H9 (cell line): ENCODE measurements at regions not wholly inside any gene's neighbourhood (a gene's known extent, or its start where the extent isn't known, plus 50 kb on each side); places are given as distances from the start of the nearest gene placed in this dataset.

ENCODE experiments used
- DNase-seq: peaks from one replicate; pipeline ENCODE4 v3.0.0-alpha.2; 2017
- H2AFZ ChIP-seq: one replicate; pipeline ENCODE4 v1.6.1; 2013; ENCODE audit warnings: mild to moderate bottlenecking, low read length, control low read depth, moderate library complexity
- H2AK5ac ChIP-seq: 2 replicates; pipeline ENCODE4 v1.6.1; 2013; ENCODE audit warnings: low read length, control low read depth, mixed read lengths; ENCODE audit not compliant: insufficient read length
- H2BK120ac ChIP-seq: one replicate; pipeline ENCODE4 v1.6.1; 2013; ENCODE audit warnings: low read depth, mild to moderate bottlenecking, low read length, control low read depth, inconsistent platforms; ENCODE audit not compliant: poor library complexity, severe bottlenecking
- H2BK12ac ChIP-seq: 2 replicates; pipeline ENCODE4 v1.6.1; 2013; ENCODE audit warnings: low read length, control low read depth, mixed read lengths, low read depth; ENCODE audit not compliant: insufficient read length
- H2BK15ac ChIP-seq: 2 replicates; pipeline ENCODE4 v1.6.1; 2013; ENCODE audit warnings: low read depth, low read length, control low read depth
- H2BK20ac ChIP-seq: one replicate; pipeline ENCODE4 v1.6.1; 2013; ENCODE audit warnings: low read depth, mild to moderate bottlenecking, low read length, control low read depth, inconsistent platforms; ENCODE audit not compliant: poor library complexity, severe bottlenecking
- H2BK5ac ChIP-seq: 2 replicates; pipeline ENCODE4 v1.6.1; 2013; ENCODE audit warnings: low read length, control low read depth, mixed read lengths; ENCODE audit not compliant: insufficient read length
- H3K14ac ChIP-seq: 2 replicates; pipeline ENCODE4 v1.6.1; 2013; ENCODE audit warnings: low read length, control low read depth; ENCODE audit not compliant: insufficient read depth
- H3K18ac ChIP-seq: 2 replicates; pipeline ENCODE4 v1.6.1; 2013; ENCODE audit warnings: low read depth, mild to moderate bottlenecking, mixed read lengths, low read length, control low read depth; ENCODE audit not compliant: insufficient read length
- H3K23ac ChIP-seq: 2 replicates; pipeline ENCODE4 v1.6.1; 2013; ENCODE audit warnings: low read length, control low read depth, mixed read lengths, low read depth; ENCODE audit not compliant: insufficient read length
- H3K23me2 ChIP-seq: 2 replicates; pipeline ENCODE4 v1.6.1; 2013; ENCODE audit warnings: low read depth, mild to moderate bottlenecking, mixed read lengths, low read length, control low read depth; ENCODE audit not compliant: insufficient read length, poor library complexity, severe bottlenecking
- H3K27ac ChIP-seq: 2 replicates; pipeline ENCODE4 v1.5.1; 2013; ENCODE audit warnings: low read length, control low read depth, mixed read lengths, low read depth; ENCODE audit not compliant: insufficient read length
- H3K27me3 ChIP-seq: 2 replicates; pipeline ENCODE4 v1.6.1; 2013; ENCODE audit warnings: low read length, control low read depth, inconsistent platforms; ENCODE audit not compliant: insufficient read depth
- H3K4ac ChIP-seq: 2 replicates; pipeline ENCODE4 v1.6.1; 2013; ENCODE audit warnings: low read depth, mild to moderate bottlenecking, control low read depth, inconsistent platforms, low read length, moderate library complexity
- H3K4me1 ChIP-seq: 2 replicates; pipeline ENCODE4 v1.6.1; 2013; ENCODE audit warnings: low read length, control low read depth, inconsistent platforms; ENCODE audit not compliant: insufficient read depth
- H3K4me2 ChIP-seq: 2 replicates; pipeline ENCODE4 v1.6.1; 2013; ENCODE audit warnings: low read length, control low read depth, mixed read lengths; ENCODE audit not compliant: insufficient read length, insufficient read depth
- H3K56ac ChIP-seq: 2 replicates; pipeline ENCODE4 v1.6.1; 2013; ENCODE audit warnings: low read depth, mild to moderate bottlenecking, mixed read lengths, low read length, control low read depth; ENCODE audit not compliant: insufficient read length
- H3K79me1 ChIP-seq: 2 replicates; pipeline ENCODE4 v1.6.1; 2013; ENCODE audit warnings: low read depth, mild to moderate bottlenecking, moderate library complexity, low read length, control low read depth, inconsistent platforms; ENCODE audit not compliant: insufficient read depth, poor library complexity, severe bottlenecking
- H3K79me2 ChIP-seq: 2 replicates; pipeline ENCODE4 v1.6.1; 2013; ENCODE audit warnings: low read length, control low read depth, inconsistent platforms; ENCODE audit not compliant: insufficient read depth
- H3K9ac ChIP-seq: 2 replicates; pipeline ENCODE4 v1.6.1; 2013; ENCODE audit warnings: low read length, control low read depth, mixed read lengths; ENCODE audit not compliant: insufficient read length; ENCODE audit errors: extremely low read depth
- H3K9me3 ChIP-seq: one replicate; pipeline ENCODE4 v1.6.1; 2013; ENCODE audit warnings: low read depth, low read length, inconsistent platforms; ENCODE audit not compliant: control insufficient read depth
- H3T11ph ChIP-seq: one replicate; pipeline ENCODE4 v1.6.1; 2013; ENCODE audit warnings: mild to moderate bottlenecking, low read length, control low read depth, inconsistent platforms
- H4K20me1 ChIP-seq: one replicate; pipeline ENCODE4 v1.6.1; 2013; ENCODE audit not compliant: control insufficient read depth, insufficient read length, insufficient read depth
- H4K5ac ChIP-seq: 2 replicates; pipeline ENCODE4 v1.6.1; 2013; ENCODE audit warnings: low read depth, mild to moderate bottlenecking, mixed read lengths, low read length, control low read depth; ENCODE audit not compliant: insufficient read length
- H4K8ac ChIP-seq: replicated peaks from 2 replicates; pipeline ENCODE4 v1.6.1; 2013; ENCODE audit warnings: low read length, control low read depth, mixed read lengths, low read depth; ENCODE audit not compliant: insufficient read length
- H4K91ac ChIP-seq: 2 replicates; pipeline ENCODE4 v1.6.1; 2013; ENCODE audit warnings: low read depth, mild to moderate bottlenecking, moderate library complexity, mixed read lengths, low read length, control low read depth; ENCODE audit not compliant: insufficient read length
- H3K27ac Mint-ChIP-seq, 3 experiments: 2 replicates in 2 of 3; 3 replicates in 1 of 3; pipeline ENCODE4 v1.8.0; 2020 to 2021; ENCODE audit warnings: mixed read lengths in 3 of 3, mild to moderate bottlenecking in 1 of 3, moderate library complexity in 1 of 3
- H3K27me3 Mint-ChIP-seq: 2 replicates; pipeline ENCODE4 v1.8.0; 2021; ENCODE audit warnings: low read depth, mild to moderate bottlenecking, moderate library complexity, mixed read lengths
- H3K36me3 Mint-ChIP-seq, 3 experiments: 2 replicates in 2 of 3; 3 replicates in 1 of 3; pipeline ENCODE4 v1.8.0; 2020 to 2021; ENCODE audit warnings: low read depth in 3 of 3, mixed read lengths in 3 of 3; ENCODE audit not compliant: insufficient read depth in 1 of 3
- H3K4me1 Mint-ChIP-seq, 2 experiments: 2 replicates each; pipeline ENCODE4 v1.8.0; 2020; ENCODE audit warnings: mixed read lengths in 2 of 2
- H3K4me3 Mint-ChIP-seq, 2 experiments: 2 replicates in 1 of 2; 3 replicates in 1 of 2; pipeline ENCODE4 v1.8.0; 2020 to 2021; ENCODE audit warnings: mild to moderate bottlenecking in 2 of 2, mixed read lengths in 2 of 2, moderate library complexity in 1 of 2
- H3K9me3 Mint-ChIP-seq, 2 experiments: 2 replicates in 1 of 2; 3 replicates in 1 of 2; pipeline ENCODE4 v1.8.0; 2020; ENCODE audit warnings: mild to moderate bottlenecking in 2 of 2, mixed read lengths in 2 of 2, moderate library complexity in 1 of 2
- CTCF ChIP-seq: fragments of 200-600 bp; sonication (generic); conservative IDR thresholded peaks from 3 replicates; pipeline ENCODE4 v1.8.0; 2021; ENCODE audit warnings: antibody characterized with exemption, mild to moderate bottlenecking
- WGBS: extraction: QIAGEN DNeasy Blood & Tissue Kit; methylation state at CpG from one replicate; pipeline ENCODE4 v1.1.7; 2013; ENCODE audit warnings: missing lambda C conversion rate, low lambda C conversion rate, mixed read lengths; ENCODE audit not compliant: insufficient read length; ENCODE audit errors: extremely low coverage; 5-methylcytosine and 5-hydroxymethylcytosine counted together

- no peaks in the 10 kb centered on the region for H3K9me3 ChIP-seq
- H2BK5ac ChIP-seq, result no peak overlapping the region
- no peaks in the 10 kb centered on the region for H3K4me1 ChIP-seq
- H3K79me1 ChIP-seq, result no peaks in the 10 kb centered on the region
- no peak overlapping the region for H4K91ac ChIP-seq
- H3K23ac ChIP-seq, result no peak overlapping the region
- H2BK20ac ChIP-seq, result no peak overlapping the region
- H3K14ac ChIP-seq, result no peak overlapping the region
- no peak overlapping the region for H3K4ac ChIP-seq
- no peak overlapping the region for H2BK120ac ChIP-seq
- no peak overlapping the region for H3K27ac Mint-ChIP-seq
- no peak for TF ChIP-seq CTCF
- no peak overlapping the region for H4K8ac ChIP-seq
- H2AK5ac ChIP-seq, result no peak overlapping the region
- WGBS, result no CpG with 5 or more reads among the region's 1 CpG
- no peak for DNase-seq
- no peak overlapping the region for H3K18ac ChIP-seq
- no peak overlapping the region for H3K27ac ChIP-seq
- H3K4me3 Mint-ChIP-seq, result no peak overlapping the region
- no peak overlapping the region for H3T11ph ChIP-seq
- no peaks in the 10 kb centered on the region for H3K79me2 ChIP-seq
- H2AFZ ChIP-seq, result no peak overlapping the region
- H3K9ac ChIP-seq, result no peak overlapping the region
- H3K4me2 ChIP-seq, result no peak overlapping the region
- H4K5ac ChIP-seq, result no peak overlapping the region
- H3K9me3 Mint-ChIP-seq, result no peaks in the 10 kb centered on the region
- no peaks in the 10 kb centered on the region for H3K23me2 ChIP-seq
- H4K20me1 ChIP-seq, result no peaks in the 10 kb centered on the region
- no peaks in the 10 kb centered on the region for H3K27me3 ChIP-seq
- no peaks in the 10 kb centered on the region for H3K4me1 Mint-ChIP-seq
- H2BK15ac ChIP-seq, result no peak overlapping the region
- no peak overlapping the region for H3K56ac ChIP-seq
- H2BK12ac ChIP-seq, result no peak overlapping the region
- H3K27me3 Mint-ChIP-seq, result no peaks in the 10 kb centered on the region
- H3K36me3 Mint-ChIP-seq, result no peaks in the 10 kb centered on the region
Observed at GRCh38 chr18:2485983-2486382, 85.3 kb downstream of the METTL4 start.
